ENCODE measurements at regions not wholly inside any gene's neighbourhood (a gene's known extent, or its start where the extent isn't known, plus 50 kb on each side); places are given as distances from the start of the nearest gene placed in this dataset.

- DNase-seq (ENCODE audit: low spot score, unreplicated experiment) = no peak
- H3K4me1 Mint-ChIP-seq (ENCODE audit: low read depth) = no peaks in the 10 kb centered on the region
- no peak overlapping the region for H3K4me3 Mint-ChIP-seq (ENCODE audit: low read depth)
- H3K9me3 Mint-ChIP-seq (ENCODE audit: low read depth) = no peaks in the 10 kb centered on the region
- no peaks in the 10 kb centered on the region for H3K36me3 Mint-ChIP-seq (ENCODE audit: insufficient read depth)
- H3K27ac Mint-ChIP-seq = no peak overlapping the region
- no peak for TF ChIP-seq CTCF (IDR thresholded peaks at IDR 0.05; ENCODE audit: unreplicated experiment)
- H3K27me3 Mint-ChIP-seq = no peaks in the 10 kb centered on the region
These were observed 93.8 kb downstream of the ARL4C start for GRCh38 chr2:234403074-234403473.

- H3K4me1 Mint-ChIP-seq (ENCODE audit: low read depth) = no peaks in the 10 kb centered on the region
- H3K4me3 Mint-ChIP-seq (ENCODE audit: low read depth) = no peak overlapping the region
- no peak for TF ChIP-seq CTCF (IDR thresholded peaks at IDR 0.05; ENCODE audit: unreplicated experiment)
- H3K27ac Mint-ChIP-seq = no peak overlapping the region
- H3K36me3 Mint-ChIP-seq (ENCODE audit: insufficient read depth) = no peaks in the 10 kb centered on the region
- no peaks in the 10 kb centered on the region for H3K9me3 Mint-ChIP-seq (ENCODE audit: low read depth)
- no peaks in the 10 kb centered on the region for H3K27me3 Mint-ChIP-seq
- no peak for DNase-seq (ENCODE audit: low spot score, unreplicated experiment)
These were observed 95.5 kb downstream of the ARL4C start for GRCh38 chr2:234401426-234401825.

- no peak for TF ChIP-seq CTCF (IDR thresholded peaks at IDR 0.05; ENCODE audit: unreplicated experiment)
- H3K36me3 Mint-ChIP-seq (ENCODE audit: insufficient read depth) = no peaks in the 10 kb centered on the region
- no peaks in the 10 kb centered on the region for H3K27me3 Mint-ChIP-seq
- no peaks in the 10 kb centered on the region for H3K4me1 Mint-ChIP-seq (ENCODE audit: low read depth)
- no peak overlapping the region for H3K27ac Mint-ChIP-seq
- no peak for DNase-seq (ENCODE audit: low spot score, unreplicated experiment)
- H3K9me3 Mint-ChIP-seq (ENCODE audit: low read depth) = no peaks in the 10 kb centered on the region
- H3K4me3 Mint-ChIP-seq (ENCODE audit: low read depth) = no peak overlapping the region
These were observed 97.2 kb downstream of the ARL4C start for GRCh38 chr2:234399451-234400246.

GRCh38 chr2:234398531-234398930, 98.3 kb downstream of the ARL4C start:
- H3K4me3 Mint-ChIP-seq (ENCODE audit: low read depth) = no peak overlapping the region
- no peak overlapping the region for H3K27ac Mint-ChIP-seq

GRCh38 chr2:234395891-234396420, 100.9 kb downstream of the ARL4C start:
- Mint-ChIP-seq H3K4me1 (ENCODE audit: low read depth) (no peaks in the 10 kb centered on the region), H3K4me3 (ENCODE audit: low read depth) (no peak overlapping the region)
- no peak for DNase-seq (ENCODE audit: low spot score, unreplicated experiment)

More at GRCh38 chr2:234398531-234398930, 98.3 kb downstream of the ARL4C start:
- Mint-ChIP-seq H3K36me3 (ENCODE audit: insufficient read depth) (no peaks in the 10 kb centered on the region), H3K4me1 (ENCODE audit: low read depth) (no peaks in the 10 kb centered on the region), H3K9me3 (ENCODE audit: low read depth) (no peaks in the 10 kb centered on the region), H3K27me3 (no peaks in the 10 kb centered on the region)
- no peak for TF ChIP-seq CTCF (IDR thresholded peaks at IDR 0.05; ENCODE audit: unreplicated experiment)
- no peak for DNase-seq (ENCODE audit: low spot score, unreplicated experiment)

More at GRCh38 chr2:234395891-234396420, 100.9 kb downstream of the ARL4C start:
- H3K36me3 Mint-ChIP-seq (ENCODE audit: insufficient read depth) = no peaks in the 10 kb centered on the region
- H3K9me3 Mint-ChIP-seq (ENCODE audit: low read depth) = no peaks in the 10 kb centered on the region
- H3K27ac Mint-ChIP-seq = no peak overlapping the region
- TF ChIP-seq CTCF (IDR thresholded peaks at IDR 0.05; ENCODE audit: unreplicated experiment) = no peak
- no peaks in the 10 kb centered on the region for H3K27me3 Mint-ChIP-seq

All from progenitor cell of endocrine pancreas (in vitro differentiated cells).